MM.1S (cell line): ENCODE measurements at regions not wholly inside any gene's neighbourhood (a gene's known extent, or its start where the extent isn't known, plus 50 kb on each side); places are given as distances from the start of the nearest gene placed in this dataset.

Experiments used
- CTCF ChIP-seq: fragments of 300-600 bp; sonication (generic); IDR thresholded peaks from 2 replicates; pipeline ENCODE4 v1.5.1; 2016; ENCODE audit warnings: antibody characterized with exemption, low read length, mixed read lengths
- EZH2 ChIP-seq: fragments of 300-600 bp; sonication (generic); optimal IDR thresholded peaks from 2 replicates; pipeline ENCODE3; 2017; ENCODE audit warnings: low read depth, mild to moderate bottlenecking, antibody characterized with exemption, low read length, mixed read lengths

- no peak for TF ChIP-seq CTCF
- TF ChIP-seq EZH2 = no peak
Measured at GRCh38 chr10:85458324-85458723, 908.3 kb downstream of the GRID1 start.
